Right cardiac atrium (tissue), 5 donors: ENCODE measurements at regions not wholly inside any gene's neighbourhood (a gene's known extent, or its start where the extent isn't known, plus 50 kb on each side); places are given as distances from the start of the nearest gene placed in this dataset.

Experiments used
- ATAC-seq, 2 donors: fragments of 200-7000 bp; cut with Tn5 transposase; one replicate each; pipeline versions ENCODE4 v1.8.0 to v1.9.1; 2020; ENCODE audit warnings: moderate library complexity in 2 of 2, mild to moderate bottlenecking in 1 of 2
- DNase-seq, 3 donors: peaks; one replicate each; pipeline ENCODE4 v3.0.0-alpha.2; 2020
- H3K27ac ChIP-seq: one replicate; pipeline ENCODE4 v1.5.1; 2013; ENCODE audit warnings: mild to moderate bottlenecking, low read length, control low read depth, moderate library complexity
- H3K27me3 ChIP-seq: one replicate; pipeline ENCODE4 v1.6.1; 2013; ENCODE audit not compliant: control insufficient read depth, insufficient read depth
- H3K4me1 ChIP-seq: one replicate; pipeline ENCODE4 v1.6.1; 2013; ENCODE audit warnings: low read length; ENCODE audit not compliant: control insufficient read depth, insufficient read depth
- H3K4me3 ChIP-seq: one replicate; pipeline ENCODE4 v1.5.1; 2013; ENCODE audit warnings: low read length, control low read depth
- H3K9me3 ChIP-seq: one replicate; pipeline ENCODE4 v1.6.1; 2013; ENCODE audit warnings: low read length; ENCODE audit not compliant: control insufficient read depth
- WGBS: extraction: QIAGEN DNeasy Blood & Tissue Kit; methylation state at CpG from one replicate; pipeline ENCODE4 v1.1.7; 2013; 5-methylcytosine and 5-hydroxymethylcytosine counted together
- intact Hi-C, 4 donors: fragments of 100-400 bp; cut with DNase I; formaldehyde crosslinking; loops; one replicate each; pipeline versions ENCODE4 v1.11.0 to v1.14.0; 2022 to 2023
- donor health status: healthy with polysubstance abuse.
- donor health status: DM: no; HTN: yes; CAD: no.
- donor health status: DM: no; HTN: no; CAD: no.
- donor health status: DM: no; HTN: yes; CAD: no; lungs with severe emphysema.
- donor health status: DM: yes; HTN: yes; CAD: no.

DNA sequence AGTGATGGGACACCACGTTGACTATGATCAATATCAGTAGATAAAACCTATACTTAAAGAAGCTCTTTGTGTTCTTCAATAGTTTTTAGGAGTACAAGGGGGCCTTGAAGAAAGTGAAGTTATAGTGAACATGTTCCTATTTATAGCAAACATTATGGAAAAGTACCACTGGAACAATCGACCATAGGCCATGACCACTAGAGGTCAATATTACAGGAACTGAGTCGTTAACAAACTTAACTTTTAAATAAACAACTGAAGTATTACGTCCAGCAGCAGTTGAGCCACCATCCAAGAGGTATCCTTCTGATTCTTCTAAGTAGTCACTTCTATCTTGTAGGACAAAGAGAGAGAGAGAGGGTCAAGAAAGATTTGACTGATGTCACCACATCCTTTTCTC lies 391.0 kb upstream of the SLITRK5 start:
- no peak for ATAC-seq
- H3K9me3 ChIP-seq: no peaks in the 10 kb centered on the region
- WGBS: 60% methylated on average over 4 of the region's 4 CpGs
- no peak for DNase-seq
- intact Hi-C loops: no loop called here
- no peaks in the 10 kb centered on the region for H3K4me1 ChIP-seq
- H3K4me3 ChIP-seq: no peak overlapping the region
- H3K27ac ChIP-seq: no peak overlapping the region
- H3K27me3 ChIP-seq: no peaks in the 10 kb centered on the region

GRCh38 chr13:87287721-87288120 lies 383.4 kb upstream of the SLITRK5 start:
- intact Hi-C loops: no loop called here
- no peak for ATAC-seq
- DNase-seq: no peak
- no peaks in the 10 kb centered on the region for H3K4me1 ChIP-seq
- H3K9me3 ChIP-seq: no peaks in the 10 kb centered on the region
- WGBS: 70% methylated on average over 3 of the region's 3 CpGs
- no peak overlapping the region for H3K27ac ChIP-seq
- no peaks in the 10 kb centered on the region for H3K27me3 ChIP-seq
- H3K4me3 ChIP-seq: no peak overlapping the region

DNA sequence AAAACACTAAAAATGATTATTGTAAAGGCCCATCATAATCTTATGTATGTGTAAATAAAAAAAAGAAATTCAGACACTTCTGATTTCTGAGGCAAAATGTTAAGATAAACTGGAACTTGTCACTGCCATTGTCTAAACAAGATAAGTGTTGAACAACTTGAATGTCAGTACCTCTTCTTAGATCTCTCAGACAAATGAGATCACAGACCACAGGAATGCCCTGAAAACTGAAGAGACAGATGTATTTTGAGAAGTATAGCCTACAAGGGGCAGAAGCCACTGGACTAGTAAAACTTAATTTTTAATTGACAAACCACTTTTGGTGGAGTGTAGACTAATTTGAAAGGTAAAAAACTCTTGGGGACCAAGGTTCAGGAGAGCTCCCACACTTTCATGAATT lies 375.5 kb upstream of the SLITRK5 start:
- no peaks in the 10 kb centered on the region for H3K4me1 ChIP-seq
- ATAC-seq (no peak), DNase-seq (no peak)
- intact Hi-C loops: no loop called here
- H3K4me3 ChIP-seq: no peak overlapping the region
- H3K9me3 ChIP-seq: no peaks in the 10 kb centered on the region
- H3K27me3 ChIP-seq: no peaks in the 10 kb centered on the region
- no peak overlapping the region for H3K27ac ChIP-seq

DNA sequence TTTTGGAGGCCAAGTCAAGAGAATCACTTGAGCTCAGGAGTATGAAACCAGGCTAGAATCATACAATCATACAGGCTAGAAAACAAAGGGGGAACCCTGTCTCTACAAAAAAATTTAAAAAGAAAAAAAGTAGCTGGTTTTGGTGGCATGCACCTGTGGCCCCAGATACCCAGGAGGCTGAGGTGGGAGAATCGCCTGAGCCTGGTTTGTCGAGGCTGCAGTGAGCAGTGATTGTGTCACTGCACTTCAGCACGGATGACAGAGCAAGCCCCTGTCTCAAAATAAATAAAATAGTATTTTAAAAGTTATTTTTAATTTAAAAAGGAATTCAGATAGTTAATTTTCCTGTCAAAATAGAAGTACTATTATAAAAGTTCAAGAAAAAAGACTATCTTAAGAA lies 369.1 kb upstream of the SLITRK5 start:
- 68% methylated on average over 3 of the region's 3 CpGs for WGBS
- H3K9me3 ChIP-seq: no peaks in the 10 kb centered on the region
- no peaks in the 10 kb centered on the region for H3K27me3 ChIP-seq
- DNase-seq (no peak), ATAC-seq (no peak)
- no peak overlapping the region for H3K27ac ChIP-seq
- H3K4me1 ChIP-seq: no peaks in the 10 kb centered on the region
- H3K4me3 ChIP-seq: no peak overlapping the region
- intact Hi-C loops: no loop called here

DNA sequence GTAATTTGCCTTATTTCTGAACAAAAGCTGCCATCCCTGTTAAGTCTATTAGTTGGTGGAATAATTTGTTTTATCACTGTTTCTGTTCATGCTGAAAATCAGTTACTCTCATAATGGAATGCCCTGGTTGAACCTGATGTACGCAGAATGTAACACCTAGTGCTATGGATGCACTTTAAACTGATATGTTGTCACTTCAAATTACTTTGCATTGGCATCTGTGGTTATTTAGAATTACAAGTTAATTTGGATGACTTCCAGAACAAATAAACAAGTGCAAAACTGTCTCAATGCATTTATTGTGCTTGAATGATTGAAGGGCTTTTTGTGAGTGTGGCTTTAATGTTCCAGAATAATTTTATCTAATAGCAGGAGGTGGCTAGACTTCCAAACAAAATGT lies 368.2 kb upstream of the SLITRK5 start:
- Histone ChIP-seq H3K9me3 (no peaks in the 10 kb centered on the region), H3K4me1 (no peaks in the 10 kb centered on the region), H3K27ac (no peak overlapping the region), H3K4me3 (no peak overlapping the region), H3K27me3 (no peaks in the 10 kb centered on the region)
- ATAC-seq (no peak), DNase-seq (no peak)
- 77% methylated on average over 1 of the region's 1 CpG for WGBS
- intact Hi-C loops: no loop called here

DNA sequence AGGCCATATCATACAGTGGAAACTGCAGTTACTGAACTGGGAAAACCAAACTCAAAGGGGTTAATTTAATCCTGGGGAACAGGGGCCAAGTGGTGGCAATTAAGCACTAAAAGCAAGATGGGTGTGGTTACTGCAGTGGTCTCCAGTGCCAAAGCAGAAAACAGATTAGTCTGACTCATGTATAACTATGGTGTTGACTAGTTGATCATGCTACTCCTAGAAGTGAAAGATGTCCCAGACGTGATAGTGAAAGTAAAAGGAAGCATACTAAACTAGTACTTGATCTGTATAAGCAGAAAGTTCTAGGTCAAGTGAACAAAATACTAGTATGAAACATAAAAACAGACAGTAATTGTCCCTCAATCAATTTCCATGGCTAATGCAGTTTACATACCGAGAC lies 360.0 kb upstream of the SLITRK5 start:
- intact Hi-C loops: no loop called here
- H3K4me3 ChIP-seq: no peak overlapping the region
- no peak overlapping the region for H3K27ac ChIP-seq
- ATAC-seq (no peak), DNase-seq (no peak)
- no peaks in the 10 kb centered on the region for H3K9me3 ChIP-seq
- WGBS: 73% methylated on average over 2 of the region's 2 CpGs
- no peaks in the 10 kb centered on the region for H3K27me3 ChIP-seq
- no peaks in the 10 kb centered on the region for H3K4me1 ChIP-seq

- ATAC-seq: no peak
- WGBS: 61% methylated on average over 1 of the region's 1 CpG
- DNase-seq: no peak
- no peak overlapping the region for H3K4me3 ChIP-seq
- H3K9me3 ChIP-seq: no peaks in the 10 kb centered on the region
- no peaks in the 10 kb centered on the region for H3K4me1 ChIP-seq
- H3K27me3 ChIP-seq: no peaks in the 10 kb centered on the region
- H3K27ac ChIP-seq: no peak overlapping the region
- intact Hi-C loops: no loop called here
Observed at GRCh38 chr13:87314822-87315221, 356.3 kb upstream of the SLITRK5 start.

DNA sequence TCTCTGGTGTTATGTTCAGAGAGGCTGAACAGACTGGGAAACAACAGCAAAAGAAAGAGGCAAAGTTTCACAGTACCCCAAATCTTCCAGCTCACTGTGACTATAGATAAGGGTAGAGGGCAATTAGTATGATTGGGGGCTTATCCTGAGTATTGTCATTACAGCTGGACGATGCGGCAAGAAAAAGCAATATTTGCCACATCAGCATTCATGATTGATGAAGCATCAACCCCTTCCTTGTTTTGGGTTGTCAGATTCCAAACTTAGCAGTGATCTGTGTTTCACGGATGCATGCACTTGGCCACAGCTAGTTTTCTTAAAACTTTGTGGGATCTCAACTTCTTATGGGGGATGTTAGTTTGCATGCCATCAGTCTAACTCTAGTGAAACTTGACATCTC lies 348.8 kb upstream of the SLITRK5 start:
- ATAC-seq: no peak
- H3K27me3 ChIP-seq: no peaks in the 10 kb centered on the region
- intact Hi-C loops: no loop called here
- DNase-seq: no peak
- H3K4me1 ChIP-seq: no peaks in the 10 kb centered on the region
- H3K9me3 ChIP-seq: no peaks in the 10 kb centered on the region
- H3K27ac ChIP-seq: no peak overlapping the region
- WGBS: 52% methylated on average over 3 of the region's 3 CpGs
- no peak overlapping the region for H3K4me3 ChIP-seq

DNA sequence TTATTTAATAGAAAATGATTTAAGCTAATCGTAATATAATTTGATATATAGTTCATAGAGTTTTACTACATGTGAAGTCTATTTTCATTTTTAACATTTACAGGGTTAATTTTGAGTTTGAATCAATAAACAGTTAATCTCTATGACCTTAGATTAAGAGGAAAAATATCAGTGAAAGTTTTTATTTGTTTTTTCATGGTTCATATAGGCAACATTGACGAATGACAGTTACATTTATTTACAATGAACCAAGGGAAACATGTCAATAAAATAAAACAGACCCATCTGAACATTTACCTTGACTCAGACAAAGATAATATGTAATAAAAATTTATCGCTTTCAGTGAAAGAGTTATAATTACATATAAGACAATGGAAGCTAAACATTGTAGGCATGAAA lies 346.6 kb upstream of the SLITRK5 start:
- ATAC-seq: no peak
- intact Hi-C loops: no loop called here
- DNase-seq: no peak
- Histone ChIP-seq H3K27me3 (no peaks in the 10 kb centered on the region), H3K27ac (no peak overlapping the region), H3K4me1 (no peaks in the 10 kb centered on the region), H3K9me3 (no peaks in the 10 kb centered on the region), H3K4me3 (no peak overlapping the region)
- WGBS: 73% methylated on average over 3 of the region's 3 CpGs

GRCh38 chr13:87331178-87331577 lies 340.0 kb upstream of the SLITRK5 start:
- WGBS: 56% methylated on average over 3 of the region's 3 CpGs
- DNase-seq (no peak), ATAC-seq (peak in 1 of 2 donors; percentile 59)
- Histone ChIP-seq H3K4me1 (no peaks in the 10 kb centered on the region), H3K4me3 (no peak overlapping the region), H3K27me3 (no peaks in the 10 kb centered on the region), H3K9me3 (peaks cover 2% of the 10 kb centered on the region), H3K27ac (no peak overlapping the region)
- intact Hi-C loops: no loop called here

DNA sequence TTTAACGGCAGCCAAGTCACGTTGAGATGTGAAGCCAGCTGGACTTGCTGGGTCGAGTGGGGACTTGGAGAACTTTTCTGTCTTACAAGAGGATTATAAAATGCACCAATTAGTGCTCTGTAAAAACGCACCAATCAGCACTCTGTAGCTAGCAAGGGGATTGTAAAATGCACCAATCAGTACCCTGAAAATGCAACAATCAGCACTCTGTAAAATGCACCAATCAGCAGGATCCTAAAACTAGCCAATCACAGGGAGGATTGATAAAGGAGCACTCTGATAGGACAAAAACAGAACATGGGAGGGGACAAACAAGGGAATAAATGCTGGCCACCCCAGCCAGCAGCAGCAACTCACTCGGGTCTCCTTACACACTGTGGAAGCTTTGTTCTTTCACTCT lies 337.6 kb upstream of the SLITRK5 start:
- DNase-seq (no peak), ATAC-seq (no peak)
- intact Hi-C loops: no loop called here
- no peaks in the 10 kb centered on the region for H3K27me3 ChIP-seq
- no peaks in the 10 kb centered on the region for H3K4me1 ChIP-seq
- H3K4me3 ChIP-seq: no peak overlapping the region
- H3K27ac ChIP-seq: no peak overlapping the region
- H3K9me3 ChIP-seq: peaks cover 2% of the 10 kb centered on the region
- 82% methylated on average over 5 of the region's 5 CpGs for WGBS

GRCh38 chr13:87334176-87334575 lies 337.0 kb upstream of the SLITRK5 start:
- Histone ChIP-seq H3K27me3 (no peaks in the 10 kb centered on the region), H3K27ac (no peak overlapping the region), H3K4me3 (no peak overlapping the region), H3K9me3 (peaks cover 2% of the 10 kb centered on the region), H3K4me1 (no peaks in the 10 kb centered on the region)
- intact Hi-C loops: no loop called here
- DNase-seq (no peak), ATAC-seq (no peak)
- WGBS: 93% methylated on average over 8 of the region's 8 CpGs
